ENCODE measurements at regions not wholly inside any gene's neighbourhood (a gene's known extent, or its start where the extent isn't known, plus 50 kb on each side); places are given as distances from the start of the nearest gene placed in this dataset.

- Histone ChIP-seq H3K36me3 (replicated peaks in 1 of 2; ENCODE audit: insufficient read depth in 1 of 2, low read depth in 2 of 2) (no peaks in the 10 kb centered on the region), H3K27me3 (peaks cover 0 to 31% of the 10 kb centered on the region in 2 donors), H3K27ac (no peak overlapping the region), H3K4me1 (peaks cover 19% of the 10 kb centered on the region), H3K9me3 (no peaks in the 10 kb centered on the region), H3K4me3 (no peak overlapping the region)
- WGBS, 2 donors: 39 to 45% methylated on average over 6 to 8 of the region's 8 CpGs
- DNase-seq (peak; percentile 30 to 43 (median 40)), ATAC-seq (no peak)
- TF ChIP-seq CTCF (IDR thresholded peaks at IDR 0.05) (no peak), POLR2A (IDR thresholded peaks at IDR 0.05) (no peak)
- intact Hi-C loops (cut with DNase I): no loop called here
These were observed 55.8 kb upstream of the PRR23E start for GRCh38 chr3:127137113-127137512.

GRCh38 chr3:127137757-127138536, 55.0 kb upstream of the PRR23E start:
- ATAC-seq (no peak), DNase-seq (no peak)
- H3K4me1 ChIP-seq: peaks cover 27% of the 10 kb centered on the region
- H3K27ac ChIP-seq: no peak overlapping the region
- TF ChIP-seq POLR2A (IDR thresholded peaks at IDR 0.05): no peak
- no peak for TF ChIP-seq CTCF (IDR thresholded peaks at IDR 0.05)
- H3K27me3 ChIP-seq: peaks cover 0 to 29% of the 10 kb centered on the region in 2 donors
- intact Hi-C loops (cut with DNase I): no loop called here
- no peaks in the 10 kb centered on the region for H3K9me3 ChIP-seq
- WGBS, 2 donors: 83 to 88% methylated on average over 7 to 11 of the region's 11 CpGs
- no peaks in the 10 kb centered on the region for H3K36me3 ChIP-seq (replicated peaks in 1 of 2; ENCODE audit: insufficient read depth in 1 of 2, low read depth in 2 of 2)
- H3K4me3 ChIP-seq: no peak overlapping the region

- H3K4me3 ChIP-seq: no peak overlapping the region
- ATAC-seq: no peak
- H3K36me3 ChIP-seq (replicated peaks in 1 of 2; ENCODE audit: insufficient read depth in 1 of 2, low read depth in 2 of 2): no peaks in the 10 kb centered on the region
- H3K4me1 ChIP-seq: peaks cover 28% of the 10 kb centered on the region
- H3K27me3 ChIP-seq: peaks cover 0 to 25% of the 10 kb centered on the region in 2 donors
- H3K27ac ChIP-seq: no peak overlapping the region
- intact Hi-C loops (cut with DNase I): no loop called here
- H3K9me3 ChIP-seq: no peaks in the 10 kb centered on the region
- no peak for TF ChIP-seq POLR2A (IDR thresholded peaks at IDR 0.05)
- no peak for TF ChIP-seq CTCF (IDR thresholded peaks at IDR 0.05)
- no peak for DNase-seq
- 87 to 89% methylated on average over 11 to 17 of the region's 17 CpGs for WGBS, 2 donors
These were observed 53.1 kb upstream of the PRR23E start for GRCh38 chr3:127139601-127140500.

DNA sequence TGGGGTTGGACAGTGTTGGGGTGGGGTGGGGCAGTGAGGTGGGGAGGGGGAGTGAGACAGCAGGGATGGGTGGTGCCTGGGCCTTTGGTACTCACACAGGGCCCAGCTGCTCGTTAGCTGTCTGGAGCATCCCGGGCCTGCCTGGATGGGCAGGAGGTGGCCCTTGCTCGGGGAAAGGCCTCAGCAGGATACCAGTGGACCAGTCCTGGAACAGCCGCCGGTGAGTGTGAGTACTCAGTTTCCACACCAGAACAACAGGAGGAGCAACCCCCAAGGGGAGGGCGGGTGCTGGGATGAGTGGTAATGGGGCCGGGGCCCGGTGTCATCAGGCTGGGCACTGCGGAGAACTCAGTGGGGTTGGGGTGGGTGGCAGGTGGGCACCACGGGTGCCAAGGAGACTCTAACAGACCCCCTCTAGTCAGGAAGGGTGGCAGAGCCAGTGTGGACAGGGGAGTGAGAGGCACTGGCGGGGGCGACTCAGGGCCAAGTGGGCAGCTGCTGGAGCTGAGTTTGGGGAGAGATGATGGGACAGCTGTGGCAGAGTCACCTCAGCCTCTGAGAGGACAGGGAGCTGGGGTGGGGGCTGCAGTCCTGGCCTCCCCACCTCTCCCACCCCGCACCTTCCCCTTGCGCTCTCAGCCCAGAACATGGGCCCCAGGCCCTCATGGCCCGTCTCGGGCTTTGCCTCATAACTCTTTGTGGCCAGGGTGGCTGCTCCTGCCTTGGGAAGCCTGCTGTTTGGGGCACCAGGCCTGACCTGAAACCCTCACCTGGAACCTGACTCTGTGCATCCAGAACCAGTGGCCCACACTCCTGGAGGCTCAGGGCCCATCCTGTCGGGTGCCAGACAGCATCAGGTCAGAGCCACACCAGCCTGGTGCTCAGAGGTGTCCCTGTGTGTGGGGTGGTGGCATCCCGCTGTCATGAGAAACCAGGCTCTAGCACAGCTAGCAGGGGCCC, 52.1 kb upstream of the PRR23E start:
- no peak for TF ChIP-seq CTCF (IDR thresholded peaks at IDR 0.05)
- TF ChIP-seq POLR2A (IDR thresholded peaks at IDR 0.05): no peak
- ATAC-seq (no peak), DNase-seq (no peak)
- Histone ChIP-seq H3K4me3 (no peak overlapping the region), H3K27ac (no peak overlapping the region), H3K27me3 (peaks cover 0 to 23% of the 10 kb centered on the region in 2 donors), H3K4me1 (peaks cover 20% of the 10 kb centered on the region), H3K36me3 (replicated peaks in 1 of 2; ENCODE audit: insufficient read depth in 1 of 2, low read depth in 2 of 2) (no peaks in the 10 kb centered on the region), H3K9me3 (no peaks in the 10 kb centered on the region)
- intact Hi-C loops (cut with DNase I): no loop called here
- 83 to 97% methylated on average over 13 to 15 of the region's 18 CpGs for WGBS, 2 donors

All from body of pancreas (tissue), 4 donors.